KG1 (cell line): ENCODE measurements at regions not wholly inside any gene's neighbourhood (a gene's known extent, or its start where the extent isn't known, plus 50 kb on each side); places are given as distances from the start of the nearest gene placed in this dataset.
"Not testable (repeated sequence)": the region's sequence is repeated elsewhere in the genome, so short reads cannot be mapped to it uniquely, and the experiment has no call there.

ENCODE experiments used
- DNase-seq: peaks from one replicate; lab custom pipeline; 2025; lab: John Stamatoyannopoulos, UW

DNA sequence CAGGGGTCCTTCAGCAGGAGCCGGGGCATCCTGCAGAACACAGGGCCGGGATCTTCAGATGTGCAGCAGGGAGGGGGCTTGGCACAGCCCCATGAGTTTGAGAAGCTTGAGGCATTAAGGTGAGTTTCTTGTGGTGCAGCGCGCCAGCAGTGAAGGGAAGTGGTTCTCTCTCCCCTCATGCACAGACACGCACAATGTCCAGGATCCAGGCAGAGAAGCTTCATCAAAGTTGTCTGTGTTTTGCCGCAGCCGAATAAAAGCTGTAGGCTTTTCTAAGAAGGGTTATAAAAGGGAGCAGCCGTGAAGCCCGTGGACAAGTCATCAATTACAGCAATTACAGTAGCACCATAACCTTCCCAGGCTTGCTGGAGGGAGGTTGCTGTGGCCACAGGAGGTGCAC lies 491.0 kb upstream of the CDH4 start:
- no peak for DNase-seq

DNA sequence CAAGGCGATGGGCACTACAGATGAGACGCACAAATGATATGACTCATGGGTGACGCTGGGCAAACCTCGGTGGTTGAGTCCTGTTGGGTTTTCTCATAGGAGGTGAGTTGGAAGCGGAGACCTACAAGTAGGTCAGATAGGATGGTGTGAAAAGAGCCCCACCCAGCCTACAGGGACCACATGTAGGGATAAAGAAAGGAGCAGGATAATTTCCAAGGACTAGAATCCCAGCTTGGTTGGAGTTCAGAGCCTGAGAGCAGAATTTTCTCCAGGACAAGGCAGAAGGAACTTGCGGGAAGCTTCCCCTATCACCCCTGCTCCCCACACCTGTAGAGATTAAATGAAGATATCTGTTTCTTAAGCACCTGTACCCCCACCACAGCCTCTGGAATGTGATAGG lies 489.7 kb upstream of the CDH4 start:
- no peak for DNase-seq

DNA sequence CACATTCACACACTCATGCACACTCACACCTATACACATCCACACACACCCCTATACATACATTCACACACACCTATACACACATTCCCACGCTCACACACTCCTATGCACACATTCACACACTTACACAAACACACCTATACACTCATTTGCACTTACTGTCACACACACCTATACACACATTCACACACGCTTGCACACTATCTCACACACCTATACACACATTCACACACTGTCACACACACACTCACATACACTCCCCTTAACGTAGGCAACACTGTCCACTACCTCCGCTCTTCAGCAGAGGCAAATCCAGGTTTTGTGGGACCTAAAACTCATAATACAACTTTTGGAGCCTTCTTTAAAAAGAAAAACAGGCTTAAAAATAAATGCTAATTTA lies 487.7 kb upstream of the CDH4 start:
- no peak for DNase-seq

DNA sequence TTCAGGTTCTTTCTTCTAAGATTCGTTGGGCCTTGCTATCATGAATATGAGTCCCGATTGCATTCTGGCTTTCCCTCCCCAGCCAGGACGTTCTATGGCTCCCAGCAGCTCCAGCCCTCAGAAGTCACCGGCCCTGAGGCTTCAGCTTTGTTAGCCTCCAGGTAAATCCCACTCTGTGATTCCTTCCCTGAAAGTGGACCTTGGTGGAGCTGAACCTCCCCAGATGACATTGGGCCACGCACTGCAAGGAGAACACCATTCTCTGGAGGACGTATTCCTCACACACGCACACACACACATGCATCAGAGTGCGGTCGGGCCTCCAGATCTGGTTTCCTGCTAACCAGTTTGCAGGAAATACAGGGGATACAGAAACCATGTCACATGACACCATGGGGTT lies 487.3 kb upstream of the CDH4 start:
- no peak for DNase-seq

DNA sequence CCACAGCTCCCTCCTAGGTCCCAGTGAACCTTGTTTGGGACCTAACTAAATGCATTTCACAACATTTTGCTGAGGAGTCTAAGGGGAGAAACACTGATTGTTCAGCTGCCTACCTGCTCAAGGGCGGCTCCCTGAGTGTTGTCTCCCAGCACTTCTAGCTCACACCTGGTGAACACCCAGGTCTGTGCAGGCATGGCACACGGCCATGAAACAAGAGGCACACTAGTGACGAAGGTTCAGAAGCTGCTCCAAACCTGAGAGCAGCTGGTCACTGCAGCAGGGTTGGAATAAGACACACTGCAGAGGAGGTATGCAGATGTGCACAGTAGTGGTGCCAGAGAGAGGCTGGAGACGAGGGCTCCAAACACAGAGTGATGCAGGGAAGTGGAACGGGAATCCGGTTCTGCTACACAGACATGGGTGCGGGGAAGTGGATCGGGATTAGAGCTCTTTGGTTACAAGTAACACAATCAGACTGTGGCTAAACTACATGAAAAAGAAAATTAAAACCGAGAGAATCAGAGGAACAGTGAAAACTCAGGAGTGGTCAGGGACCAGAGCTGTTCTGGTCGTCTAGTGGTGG lies 486.1 kb upstream of the CDH4 start:
- DNase-seq: no peak

DNA sequence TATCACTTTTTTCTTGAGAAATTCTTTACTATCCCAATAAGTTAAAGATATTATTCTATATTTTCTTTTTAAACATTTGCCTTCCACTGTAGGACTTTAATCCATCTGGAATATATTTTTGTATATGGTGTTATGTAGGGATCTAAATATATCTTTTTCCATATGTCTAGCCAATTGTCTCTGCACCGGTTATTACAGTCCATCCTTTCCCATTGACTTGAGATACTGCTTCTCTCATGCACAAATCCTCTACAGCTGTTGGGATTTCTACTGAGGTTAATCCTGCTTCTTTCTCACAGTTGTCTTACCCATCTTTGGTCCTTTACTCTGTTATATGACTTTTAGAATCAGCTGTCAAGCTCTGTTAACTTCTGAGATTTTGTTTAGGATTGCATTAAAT lies 483.8 kb upstream of the CDH4 start:
- DNase-seq: no peak

DNA sequence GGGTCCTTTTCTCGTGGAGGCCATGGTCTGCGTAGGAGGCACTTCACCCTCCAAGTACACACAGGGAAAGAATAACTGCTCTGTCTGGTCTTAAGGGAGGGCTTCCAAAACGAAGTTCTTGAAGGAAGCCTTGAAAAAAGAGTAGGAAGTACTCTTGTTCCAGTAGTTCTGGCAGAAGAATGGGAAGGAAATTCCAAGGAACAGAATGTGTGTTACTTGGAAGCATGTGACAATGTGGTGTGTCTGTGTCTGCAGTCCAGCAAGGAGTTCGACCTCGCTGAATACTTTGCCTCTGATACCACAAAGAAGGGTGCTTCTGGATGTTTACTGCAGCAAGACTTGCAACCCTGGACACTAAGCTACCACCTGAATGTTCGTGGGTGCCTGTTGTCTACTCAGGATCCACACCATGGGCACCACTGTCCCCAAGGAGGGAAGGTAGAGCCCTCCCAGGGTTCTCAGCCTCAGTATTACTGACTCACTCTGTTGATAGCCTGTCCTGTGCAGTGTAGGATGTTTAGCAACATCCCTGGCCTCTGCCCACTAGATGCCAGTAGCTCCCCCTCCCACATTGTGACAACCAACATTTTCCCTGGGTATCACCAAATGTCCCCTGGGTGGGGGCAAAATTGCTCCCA lies 471.6 kb upstream of the CDH4 start:
- DNase-seq: no peak

DNA sequence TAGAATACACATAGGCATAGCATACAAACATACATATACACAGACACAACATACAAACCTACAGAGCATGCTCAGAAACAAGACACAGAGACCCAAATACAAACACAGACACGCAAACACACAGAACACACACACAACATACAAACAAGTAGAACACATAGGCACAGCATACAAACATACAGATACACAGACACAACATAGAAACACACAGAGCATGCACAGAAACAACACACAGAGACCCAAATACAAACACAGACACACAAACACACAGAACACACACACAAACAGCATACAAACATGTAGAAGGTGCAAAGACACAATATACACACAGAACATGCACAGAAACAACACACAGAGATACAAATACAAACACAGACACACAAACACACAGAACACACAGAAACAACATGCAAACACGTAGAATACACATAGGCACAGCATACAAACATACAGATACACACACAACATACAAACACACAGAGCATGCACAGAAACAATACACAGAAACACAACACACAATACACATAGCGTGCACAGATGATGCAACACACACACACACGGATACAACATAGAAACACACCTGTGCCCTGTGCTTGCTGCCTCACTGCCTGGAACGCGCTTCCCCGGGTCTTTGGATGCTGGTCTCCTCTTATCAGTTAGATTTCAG lies 469.0 kb upstream of the CDH4 start:
- no peak for DNase-seq

DNA sequence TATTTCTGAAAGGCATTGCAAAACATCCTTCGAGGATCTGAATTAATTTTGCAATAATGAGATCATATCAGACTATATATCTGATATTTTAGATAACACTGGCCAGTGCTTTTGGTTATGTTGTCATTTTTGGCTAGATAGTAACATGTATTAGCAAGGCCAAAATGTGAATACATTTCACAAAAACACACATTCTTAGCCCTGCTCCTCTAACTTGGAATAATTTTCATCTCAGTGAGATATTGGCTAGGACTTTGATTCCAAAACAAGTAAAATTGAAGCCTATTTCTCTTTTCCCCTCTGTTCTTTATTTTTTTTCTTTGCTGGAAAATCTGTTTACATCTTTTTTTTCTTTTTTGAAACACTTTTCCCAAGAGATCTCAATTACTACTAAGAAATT lies 466.8 kb upstream of the CDH4 start:
- DNase-seq: no peak

DNA sequence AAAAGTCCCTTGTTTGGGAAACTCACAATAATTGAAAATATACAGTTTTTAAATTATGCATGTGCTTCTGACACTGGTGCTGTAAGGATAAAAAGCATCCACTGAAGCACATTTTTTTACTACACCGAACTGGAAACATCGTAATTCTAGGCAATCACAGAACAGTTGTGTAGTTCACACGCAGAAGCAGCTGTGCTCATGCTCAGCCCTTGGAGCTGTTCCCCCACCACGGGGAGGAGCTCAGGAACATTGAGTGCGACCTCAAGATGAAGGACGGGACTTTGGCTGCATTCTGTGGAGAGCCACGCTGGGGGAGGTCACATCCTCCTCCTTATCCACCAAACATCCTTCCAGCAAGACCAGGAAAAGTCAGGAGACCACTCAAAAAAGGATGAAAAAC lies 466.3 kb upstream of the CDH4 start:
- DNase-seq: no peak

DNA sequence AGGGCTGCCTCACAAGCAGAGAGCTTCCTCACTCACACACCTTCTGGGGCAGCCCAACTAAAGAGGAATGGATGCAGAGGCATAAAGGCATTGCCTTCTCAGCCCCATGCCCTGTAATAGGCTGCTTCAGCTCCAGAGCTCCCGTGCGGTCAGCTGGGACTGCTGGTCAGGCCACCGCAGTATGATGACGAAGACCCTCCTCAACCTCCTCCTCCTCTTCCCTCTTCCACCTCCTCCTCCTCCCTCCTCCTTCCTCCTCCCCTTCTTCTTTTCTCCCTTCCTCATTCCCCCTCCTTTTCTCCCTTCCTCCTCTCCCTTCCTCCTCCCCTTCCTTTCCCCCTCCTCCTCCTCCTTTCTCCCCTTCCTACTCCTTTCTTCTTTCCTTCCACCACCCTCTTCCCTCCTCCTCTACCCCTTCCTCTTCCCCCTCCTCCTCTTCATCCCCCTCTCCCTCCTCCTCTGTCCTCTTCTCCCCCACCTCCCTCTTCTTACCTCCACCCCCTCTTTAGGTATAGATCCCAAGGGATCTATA lies 465.3 kb upstream of the CDH4 start:
- DNase-seq: no peak

DNA sequence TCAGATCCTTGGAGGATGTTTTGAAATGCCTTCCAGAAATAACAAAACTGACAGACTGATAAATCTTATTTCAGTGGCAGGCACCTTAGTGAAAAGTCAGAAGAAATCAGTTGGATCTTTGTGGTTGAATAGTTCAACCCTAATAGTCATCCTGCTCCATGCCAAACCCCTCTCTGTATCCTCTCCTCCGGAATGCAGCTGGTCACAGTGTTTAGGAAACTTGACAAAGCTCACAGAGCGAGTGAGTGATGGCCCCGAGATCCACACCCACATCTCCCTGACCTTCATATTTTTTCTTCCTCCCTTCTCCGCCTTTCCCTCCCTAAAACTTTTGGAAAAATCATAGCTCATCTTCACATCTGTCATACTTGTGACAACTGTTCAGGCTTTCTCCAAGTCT lies 464.8 kb upstream of the CDH4 start:
- no peak for DNase-seq

DNA sequence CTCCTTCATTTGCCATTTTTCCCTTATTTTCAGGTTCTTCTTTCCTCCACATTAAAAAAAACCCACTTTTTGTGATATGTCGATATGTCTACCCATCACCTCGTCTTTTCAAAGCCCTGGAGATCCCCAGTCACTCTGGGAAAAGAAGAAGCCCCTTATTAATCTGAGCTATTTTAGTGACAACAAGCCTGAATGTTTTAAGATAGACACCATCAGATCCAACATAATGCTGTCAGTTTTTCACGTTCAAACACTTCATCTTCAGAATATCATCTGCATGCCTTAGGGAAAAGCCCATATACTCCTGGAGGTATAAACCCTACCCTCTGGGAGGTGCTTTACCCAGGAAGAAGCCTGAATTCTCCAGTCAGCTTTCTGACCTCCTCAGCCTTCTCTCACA lies 464.0 kb upstream of the CDH4 start:
- no peak for DNase-seq

DNA sequence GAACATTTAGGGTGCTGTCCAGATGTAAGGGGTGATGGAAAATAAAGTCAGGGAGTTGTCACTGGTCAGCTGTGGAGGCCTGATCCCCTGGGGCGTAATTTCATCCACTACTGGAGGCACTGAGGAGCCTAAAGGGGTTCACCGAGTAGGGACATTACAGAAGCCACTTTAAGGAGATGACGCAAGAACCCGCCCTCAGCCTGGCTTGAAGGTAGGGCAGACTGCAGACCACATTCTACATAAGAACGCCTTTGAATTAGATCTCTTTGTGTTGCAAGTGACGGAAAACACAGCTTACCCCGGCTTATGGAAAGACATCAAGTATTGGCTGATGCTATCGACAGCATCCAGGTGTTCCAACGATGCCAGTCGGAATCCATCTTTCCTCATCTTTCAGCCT lies 462.7 kb upstream of the CDH4 start:
- DNase-seq: no peak

DNA sequence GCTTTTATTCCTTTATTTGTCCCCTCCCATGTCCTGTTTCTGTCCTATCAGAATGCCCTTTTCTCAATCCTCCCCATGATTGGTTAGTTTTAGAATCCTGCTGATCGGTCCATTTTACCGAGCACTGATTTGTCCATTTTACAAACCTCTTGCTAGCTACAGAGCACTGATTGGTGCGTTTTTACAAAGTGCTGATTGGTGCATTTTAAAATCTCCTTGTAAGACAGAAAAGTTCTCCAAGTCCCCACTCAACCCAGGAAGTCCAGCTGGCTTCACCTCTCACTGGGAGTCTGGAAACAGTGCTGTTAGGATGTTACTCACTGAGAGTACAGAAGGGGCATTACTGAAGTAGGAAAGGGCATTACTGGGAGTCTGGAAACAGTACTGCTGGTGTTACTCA lies 461.7 kb upstream of the CDH4 start:
- not testable (repeated sequence) for DNase-seq

DNA sequence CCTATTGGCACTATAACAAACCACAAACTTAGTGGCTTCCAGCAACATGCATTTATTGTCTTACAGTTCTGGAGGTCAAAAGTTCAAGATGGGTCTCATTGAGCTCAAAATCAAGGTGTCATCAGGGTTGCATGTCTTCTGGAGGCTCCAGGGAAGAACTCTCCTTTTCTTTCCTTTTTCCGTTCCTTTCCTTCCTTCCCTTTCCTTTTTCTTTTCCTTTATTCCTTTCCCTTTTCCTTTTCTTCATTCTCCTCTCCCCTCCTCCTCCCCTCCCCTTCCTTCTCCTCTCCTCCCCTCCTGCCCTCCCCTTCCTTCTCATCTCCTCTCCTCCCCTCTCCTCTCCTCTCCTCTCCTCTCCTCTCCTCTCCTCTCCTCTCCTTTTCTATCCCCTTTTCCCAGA lies 460.2 kb upstream of the CDH4 start:
- no peak for DNase-seq

DNA sequence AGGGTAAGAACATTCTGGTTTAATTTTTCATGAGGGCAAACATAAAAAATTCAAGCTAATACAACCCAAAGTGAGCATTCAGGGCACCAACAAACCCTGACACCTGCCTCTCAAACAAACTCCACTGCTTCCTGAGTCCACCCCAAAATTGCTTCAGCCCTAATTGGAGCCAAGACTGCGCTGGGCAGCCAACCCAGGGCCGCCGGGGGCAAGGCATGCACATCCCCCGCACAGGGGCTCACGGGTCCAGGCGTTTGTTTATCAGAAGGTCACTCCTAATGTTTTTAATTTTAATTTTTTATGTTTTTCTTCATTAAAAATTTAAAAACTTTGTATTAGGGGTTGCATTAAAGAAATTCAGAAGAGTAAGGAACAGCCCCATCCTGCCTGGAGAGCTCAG lies 459.1 kb upstream of the CDH4 start:
- no peak for DNase-seq

DNA sequence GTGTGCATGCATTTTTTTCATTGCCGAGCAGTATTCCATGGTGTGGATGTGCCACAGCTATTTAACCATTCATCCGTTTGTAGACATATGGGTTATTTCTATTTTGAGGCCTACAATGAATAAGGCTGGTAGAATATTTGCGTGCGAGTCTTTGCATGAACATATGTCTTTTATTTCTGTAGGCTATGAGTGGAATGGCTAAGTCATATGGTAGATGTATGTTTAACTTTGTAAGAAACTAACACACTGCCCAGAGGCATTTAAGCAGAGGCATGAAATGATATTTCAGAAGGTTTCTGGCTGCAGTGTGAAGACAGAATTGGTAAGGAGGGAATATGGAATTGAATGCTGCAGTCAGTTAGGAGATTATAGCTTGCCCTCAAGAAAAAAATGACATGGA lies 457.4 kb upstream of the CDH4 start:
- DNase-seq: no peak

DNA sequence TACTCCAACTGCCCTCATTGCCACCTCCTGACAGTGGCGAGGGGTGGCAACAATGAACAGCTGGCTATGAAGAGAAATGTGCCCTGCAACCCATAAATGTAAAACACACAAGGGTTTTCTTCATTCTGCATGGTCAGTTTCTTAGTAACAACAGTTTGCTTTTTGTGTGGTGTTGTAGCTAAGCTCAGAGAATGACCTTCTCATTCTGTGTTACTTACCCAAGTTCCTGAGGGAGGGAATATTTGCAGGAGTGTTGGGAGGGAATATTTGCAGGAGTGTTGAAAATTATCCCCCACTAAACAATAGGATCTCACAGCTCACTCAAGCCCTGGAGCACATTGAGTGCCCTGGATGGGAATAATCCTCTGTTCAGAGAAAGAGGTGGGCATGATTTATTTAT lies 456.4 kb upstream of the CDH4 start:
- DNase-seq: no peak

DNA sequence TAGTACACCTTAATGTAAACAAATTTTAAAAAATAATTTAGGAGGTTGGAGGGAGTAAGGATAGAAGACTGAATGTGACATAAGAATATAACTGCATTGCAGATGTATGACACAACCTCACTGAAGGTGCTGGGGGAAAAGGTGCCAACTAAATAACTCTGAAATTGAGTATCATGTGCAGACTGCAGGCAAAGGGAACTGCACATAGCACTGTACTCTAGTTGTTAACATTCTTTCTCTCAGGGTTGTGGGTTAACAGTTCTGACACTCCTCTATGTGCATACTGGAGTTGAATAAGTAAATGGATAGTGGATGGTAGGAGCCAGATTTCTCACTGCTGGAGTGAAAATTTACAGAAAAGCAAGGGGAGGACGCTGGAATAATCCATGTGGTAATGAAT lies 451.9 kb upstream of the CDH4 start:
- no peak for DNase-seq

DNA sequence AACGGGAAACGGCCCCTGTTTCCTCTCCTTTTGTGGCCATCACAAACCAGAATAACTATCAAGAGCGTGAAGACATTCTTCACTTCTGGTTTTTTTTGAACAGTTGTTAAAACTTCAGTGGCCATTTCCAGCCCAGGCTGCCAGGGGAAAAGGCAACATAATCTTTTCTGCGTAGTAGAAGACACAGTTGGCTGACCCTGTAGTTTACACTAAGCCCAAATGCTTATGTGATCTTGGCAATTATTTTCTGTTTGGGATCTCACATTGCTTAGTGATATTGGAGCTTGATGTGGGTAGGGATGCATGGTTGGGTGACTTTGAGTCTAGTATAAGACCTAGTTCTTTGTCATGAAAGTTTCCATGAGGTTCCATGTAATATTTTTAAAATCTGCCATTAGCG lies 449.4 kb upstream of the CDH4 start:
- no peak for DNase-seq

DNA sequence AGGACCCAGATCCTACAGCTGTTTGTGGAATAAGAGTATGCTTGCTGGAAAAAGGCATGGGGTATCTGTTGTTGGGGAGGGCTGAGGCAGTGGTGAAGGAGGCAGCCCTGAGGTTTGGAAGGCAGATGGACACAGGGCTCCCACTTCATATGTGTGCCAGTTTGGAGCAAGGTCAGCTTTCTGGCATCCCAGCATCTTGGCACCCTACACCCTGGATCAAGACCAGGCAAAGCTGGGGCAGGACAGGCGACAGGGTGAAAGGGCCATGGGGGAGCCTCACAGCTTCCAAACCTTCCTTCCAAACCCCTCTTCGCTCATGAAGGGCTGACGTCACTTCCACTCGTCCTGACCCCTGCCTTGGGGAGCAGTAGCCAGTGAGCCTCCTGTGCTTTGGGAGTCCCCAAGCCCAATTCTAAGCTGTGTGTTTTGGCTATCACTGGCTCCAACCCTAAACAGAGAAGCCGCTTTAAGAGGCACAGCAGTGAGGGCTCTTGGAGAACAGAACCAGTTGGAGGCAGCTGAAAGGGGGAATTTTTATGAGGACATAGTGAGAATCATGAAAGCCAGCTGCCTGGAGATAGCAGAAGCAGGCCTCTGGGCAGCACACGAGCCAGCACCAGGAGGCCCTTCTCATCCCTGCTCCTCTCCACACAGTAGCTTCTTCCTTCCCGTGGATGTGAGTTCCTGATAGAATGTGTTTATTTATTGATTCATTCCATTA lies 448.6 kb upstream of the CDH4 start:
- no peak for DNase-seq
